ENCODE measurements at regions not wholly inside any gene's neighbourhood (a gene's known extent, or its start where the extent isn't known, plus 50 kb on each side); places are given as distances from the start of the nearest gene placed in this dataset.

GRCh38 chr3:105137911-105138310 is 228.8 kb upstream of the ALCAM start:
- TF ChIP-seq, protein P1, sequence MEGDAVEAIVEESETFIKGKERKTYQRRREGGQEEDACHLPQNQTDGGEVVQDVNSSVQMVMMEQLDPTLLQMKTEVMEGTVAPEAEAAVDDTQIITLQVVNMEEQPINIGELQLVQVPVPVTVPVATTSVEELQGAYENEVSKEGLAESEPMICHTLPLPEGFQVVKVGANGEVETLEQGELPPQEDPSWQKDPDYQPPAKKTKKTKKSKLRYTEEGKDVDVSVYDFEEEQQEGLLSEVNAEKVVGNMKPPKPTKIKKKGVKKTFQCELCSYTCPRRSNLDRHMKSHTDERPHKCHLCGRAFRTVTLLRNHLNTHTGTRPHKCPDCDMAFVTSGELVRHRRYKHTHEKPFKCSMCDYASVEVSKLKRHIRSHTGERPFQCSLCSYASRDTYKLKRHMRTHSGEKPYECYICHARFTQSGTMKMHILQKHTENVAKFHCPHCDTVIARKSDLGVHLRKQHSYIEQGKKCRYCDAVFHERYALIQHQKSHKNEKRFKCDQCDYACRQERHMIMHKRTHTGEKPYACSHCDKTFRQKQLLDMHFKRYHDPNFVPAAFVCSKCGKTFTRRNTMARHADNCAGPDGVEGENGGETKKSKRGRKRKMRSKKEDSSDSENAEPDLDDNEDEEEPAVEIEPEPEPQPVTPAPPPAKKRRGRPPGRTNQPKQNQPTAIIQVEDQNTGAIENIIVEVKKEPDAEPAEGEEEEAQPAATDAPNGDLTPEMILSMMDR (IDR thresholded peaks at IDR 0.05; ENCODE audit: low read length) = no peak
- no peak for TF ChIP-seq EZH2 (optimal IDR thresholded peaks at IDR 0.05; ENCODE audit: low read depth, low read length)

Measured in MM.1S (cell line).